Stimulated activated CD4-positive, alpha-beta T cell treated with anti-CD3 and anti-CD28 coated beads, Interleukin-1b, Interleukin-23, amount 100 ng/mL, for 24 hours (primary cell): ENCODE measurements at regions not wholly inside any gene's neighbourhood (a gene's known extent, or its start where the extent isn't known, plus 50 kb on each side); places are given as distances from the start of the nearest gene placed in this dataset.

ENCODE experiments used
- DNase-seq, 4 experiments: peaks; one replicate each; pipeline ENCODE4 v3.0.0-alpha.2; 2020; ENCODE audit warnings: low read depth in 4 of 4, low spot score in 1 of 4

DNA sequence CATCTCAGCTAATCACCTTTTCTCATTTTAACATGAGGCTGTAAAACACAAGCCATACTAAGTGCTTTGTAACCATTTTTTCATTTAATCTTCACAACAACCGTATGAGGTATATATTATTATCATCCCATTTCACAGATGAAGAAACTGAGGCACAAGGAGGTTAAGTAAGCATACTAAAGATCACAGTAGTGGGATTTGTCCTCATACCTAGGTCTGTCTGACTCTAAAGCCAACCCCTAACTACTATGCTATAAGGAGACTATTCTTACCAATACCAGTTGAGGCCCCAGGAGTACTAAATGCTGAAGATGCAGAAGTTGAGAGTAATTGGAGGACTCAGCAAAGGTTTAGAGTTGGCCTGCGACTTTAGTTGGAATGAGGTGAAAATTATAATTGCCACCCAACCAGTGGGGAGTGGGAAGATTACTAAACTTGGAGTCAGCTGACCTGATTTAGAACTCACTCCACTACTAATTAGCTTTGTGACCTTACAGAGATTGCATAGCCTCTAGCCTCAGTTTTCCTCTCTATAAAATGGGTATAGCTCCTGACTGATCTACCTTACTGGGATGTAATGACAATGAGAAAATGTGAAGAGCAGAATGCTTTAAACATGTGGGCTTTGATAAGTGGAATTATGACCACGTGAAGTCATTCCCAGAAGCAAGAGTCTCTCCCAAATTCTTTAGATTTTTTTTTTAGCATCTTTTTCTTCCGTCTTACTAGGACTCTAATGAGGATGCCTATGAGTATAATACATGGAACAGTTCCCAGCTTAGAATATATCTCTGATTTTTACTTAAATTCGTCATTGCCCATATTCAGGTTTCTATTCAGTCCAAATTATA is 85.8 kb upstream of the IPO9 start:
- DNase-seq: no peak

DNA sequence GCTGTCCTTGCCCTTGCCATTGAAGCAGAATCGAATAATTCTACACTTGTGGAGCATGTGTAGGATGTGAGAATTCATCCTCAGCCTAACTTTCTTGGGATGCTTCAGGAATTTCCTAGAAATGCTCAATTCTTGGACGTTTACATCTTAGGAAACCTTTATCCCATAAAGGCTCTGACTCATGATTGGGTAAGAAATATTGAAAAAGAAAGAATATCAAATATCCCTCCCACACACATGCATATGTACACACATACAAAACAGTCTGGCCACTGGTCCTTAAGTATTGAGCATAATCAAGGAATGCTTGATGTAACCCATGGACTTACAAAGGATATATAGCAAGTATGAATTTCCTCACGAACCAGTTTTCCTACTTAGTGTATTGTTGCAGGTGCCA is 83.9 kb upstream of the IPO9 start:
- DNase-seq: no peak

DNA sequence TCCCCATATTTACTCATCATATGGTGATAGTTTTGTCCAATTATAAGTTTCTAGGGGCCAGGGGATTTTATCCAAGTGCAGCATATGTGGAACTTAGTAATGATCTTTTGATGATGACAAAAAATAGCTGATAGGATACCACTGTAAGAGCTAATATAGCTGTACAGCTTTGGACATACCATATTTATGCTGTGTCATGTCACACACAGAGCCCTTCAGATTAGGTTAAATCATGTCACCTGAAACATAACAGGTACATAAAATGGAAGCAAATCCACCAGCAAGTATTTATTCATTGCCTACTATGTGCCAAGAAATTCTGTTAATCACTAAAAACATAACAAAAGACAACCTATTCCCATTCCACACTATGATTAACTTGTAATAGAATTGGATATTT is 82.8 kb upstream of the IPO9 start:
- DNase-seq: no peak

DNA sequence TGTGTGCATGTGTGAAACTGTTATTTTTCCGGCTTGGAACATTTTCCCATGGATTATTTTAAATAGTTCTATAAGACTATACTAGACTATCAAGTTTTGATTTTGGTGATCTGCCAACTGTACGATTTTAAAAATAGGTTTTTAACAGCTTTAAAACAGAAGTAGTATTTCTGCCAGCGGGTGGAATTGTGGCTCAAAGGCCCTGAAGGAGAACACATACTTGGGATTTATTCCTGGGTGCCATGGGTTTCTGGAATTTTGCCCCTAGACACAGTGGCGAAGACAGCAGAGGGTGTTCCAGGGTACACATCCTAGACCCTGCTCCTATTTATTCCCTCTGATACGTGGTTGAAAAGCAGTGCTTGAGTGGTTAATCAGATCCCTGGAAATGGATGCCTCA is 81.7 kb upstream of the IPO9 start:
- no peak for DNase-seq

DNA sequence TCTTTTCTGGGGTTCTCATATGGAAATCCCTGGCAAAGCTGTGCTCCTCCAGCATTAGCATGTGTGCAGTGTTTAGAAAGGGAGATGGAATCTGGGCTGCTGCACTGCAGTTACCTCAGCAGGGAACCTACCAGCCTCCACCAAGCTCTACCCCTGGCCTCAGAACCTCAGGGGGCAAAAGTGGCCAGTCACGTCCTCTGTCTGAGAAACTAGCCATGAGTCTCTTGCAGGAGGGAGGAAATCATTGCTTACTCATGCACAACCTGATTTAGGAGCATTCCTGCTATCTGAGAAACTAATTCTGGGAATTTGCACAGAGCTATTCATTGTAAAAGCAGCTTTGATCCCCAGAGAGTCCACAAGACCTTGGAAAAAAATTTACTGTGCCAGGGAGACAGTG is 80.6 kb upstream of the IPO9 start:
- DNase-seq: no peak

DNA sequence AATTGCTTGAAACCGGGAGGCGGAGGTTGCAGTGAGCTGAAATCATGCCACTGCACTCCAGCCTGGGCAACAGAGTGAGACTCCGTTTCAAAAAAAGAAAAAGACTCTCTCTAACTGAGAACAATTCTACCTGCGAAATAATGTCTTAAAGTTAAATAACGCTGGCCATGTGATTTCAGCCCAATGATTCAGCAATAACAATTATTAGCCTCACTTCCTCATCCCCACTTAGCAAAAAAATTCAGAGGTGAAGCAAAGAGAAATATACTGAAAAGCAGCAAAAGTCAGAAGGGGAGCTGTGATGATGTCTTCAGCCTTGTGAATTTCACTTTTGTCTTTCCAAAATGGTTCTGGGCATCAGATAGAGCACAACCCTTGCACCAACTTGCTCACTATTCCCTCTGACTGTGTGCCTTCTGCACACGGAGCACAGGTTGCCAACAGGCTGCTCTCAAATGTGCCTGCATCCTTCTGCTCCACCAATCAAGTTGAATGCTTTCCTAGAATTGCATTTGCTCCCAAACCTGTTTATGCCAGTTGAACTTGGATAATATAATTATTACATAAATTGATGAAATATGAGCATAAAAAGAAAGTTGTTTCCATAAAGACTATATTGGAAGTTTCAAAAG is 79.8 kb upstream of the IPO9 start:
- DNase-seq: no peak

DNA sequence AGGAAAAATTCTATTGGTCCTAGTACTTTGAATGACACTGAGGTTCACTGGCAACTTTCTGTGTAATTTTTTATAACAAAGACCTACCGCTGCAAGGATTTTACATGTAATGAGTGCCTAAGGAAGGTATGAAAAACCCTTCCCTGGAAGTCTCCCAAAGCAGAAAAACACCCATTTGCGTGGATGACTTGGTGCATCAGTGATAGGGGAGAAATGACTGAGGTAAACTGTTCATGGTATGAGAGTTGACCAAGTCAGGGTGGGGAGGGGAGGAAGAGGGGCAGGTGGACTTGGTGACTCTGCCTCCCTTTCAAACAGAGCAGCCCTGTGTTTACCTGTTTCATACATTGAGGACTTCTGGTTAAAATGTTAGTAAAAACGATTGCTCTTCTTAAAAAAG is 78.8 kb upstream of the IPO9 start:
- DNase-seq: no peak

DNA sequence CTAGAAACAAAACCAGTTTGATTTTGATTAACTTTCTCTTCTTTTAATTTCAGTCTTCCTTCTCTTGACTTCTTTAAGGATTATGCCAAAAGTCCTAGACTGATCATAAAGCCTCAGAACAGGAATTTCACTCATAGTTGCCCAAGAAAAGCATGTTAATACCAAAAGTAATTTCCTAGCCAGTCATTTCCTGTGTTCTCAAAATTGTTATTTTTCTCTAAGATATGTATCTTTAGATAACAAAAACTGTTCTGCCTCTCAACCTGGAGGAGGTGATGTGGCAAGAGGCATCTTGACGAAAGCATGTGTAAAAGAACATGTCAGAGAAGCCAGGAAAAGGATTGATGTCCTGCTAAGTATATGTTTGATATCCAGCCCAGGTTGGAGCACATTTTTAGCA is 78.0 kb upstream of the IPO9 start:
- no peak for DNase-seq

DNA sequence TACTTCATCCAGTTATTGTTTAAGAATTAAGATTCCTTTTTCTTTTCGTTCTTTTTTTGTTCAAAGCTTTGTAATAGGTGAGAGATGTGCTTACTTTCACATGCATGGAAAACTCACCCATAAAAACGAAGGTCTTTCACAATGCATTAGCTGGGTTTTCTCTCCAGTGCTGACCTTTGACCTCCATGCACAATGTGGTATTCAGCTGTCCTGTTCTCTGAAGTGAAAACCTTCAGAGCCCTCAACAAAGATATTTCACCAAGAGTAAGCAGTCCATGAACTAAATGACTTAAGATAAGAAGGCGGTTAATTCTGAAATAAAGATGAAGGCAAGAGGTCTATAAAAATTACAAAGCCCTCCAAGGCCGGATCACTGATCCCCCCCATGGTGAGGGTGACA is 77.1 kb upstream of the IPO9 start:
- no peak for DNase-seq

DNA sequence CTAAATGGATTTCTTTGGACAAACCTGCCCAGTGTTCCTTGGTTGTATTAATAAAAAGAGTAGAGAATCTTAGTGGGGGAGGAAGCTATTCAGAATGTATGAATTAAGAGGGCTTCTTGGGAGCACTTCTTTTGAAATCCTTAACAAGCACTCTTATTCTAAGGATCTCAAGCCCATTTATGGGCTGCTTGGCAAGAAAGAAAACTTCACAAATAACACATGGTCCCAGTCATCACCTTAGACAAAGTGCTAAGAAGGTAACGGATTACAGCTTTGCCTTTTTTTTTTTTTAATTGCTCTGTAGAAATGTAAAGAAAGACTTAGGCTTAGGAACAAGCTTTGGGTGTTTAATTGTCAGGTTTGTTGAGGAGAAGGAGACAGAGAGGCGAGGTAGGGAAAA is 76.6 kb upstream of the IPO9 start:
- no peak for DNase-seq

DNA sequence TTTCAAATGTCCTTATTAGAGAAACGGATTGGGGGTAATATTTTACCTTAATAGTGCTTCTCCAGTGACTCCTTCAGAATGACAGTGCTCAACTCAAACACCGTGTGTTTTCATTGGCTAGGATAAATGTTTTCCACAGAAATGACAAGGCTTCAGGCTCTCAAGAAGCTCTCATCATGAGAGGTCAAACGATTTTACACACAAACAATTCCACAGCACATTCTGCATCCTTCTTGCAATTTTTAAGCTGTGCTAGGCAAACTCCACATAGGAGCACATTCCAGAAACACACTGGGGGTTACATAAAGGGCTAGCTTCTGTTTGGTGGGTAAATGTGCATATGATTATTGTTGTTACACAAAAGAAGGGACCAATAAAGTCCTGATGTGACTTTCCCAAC is 75.5 kb upstream of the IPO9 start:
- no peak for DNase-seq

DNA sequence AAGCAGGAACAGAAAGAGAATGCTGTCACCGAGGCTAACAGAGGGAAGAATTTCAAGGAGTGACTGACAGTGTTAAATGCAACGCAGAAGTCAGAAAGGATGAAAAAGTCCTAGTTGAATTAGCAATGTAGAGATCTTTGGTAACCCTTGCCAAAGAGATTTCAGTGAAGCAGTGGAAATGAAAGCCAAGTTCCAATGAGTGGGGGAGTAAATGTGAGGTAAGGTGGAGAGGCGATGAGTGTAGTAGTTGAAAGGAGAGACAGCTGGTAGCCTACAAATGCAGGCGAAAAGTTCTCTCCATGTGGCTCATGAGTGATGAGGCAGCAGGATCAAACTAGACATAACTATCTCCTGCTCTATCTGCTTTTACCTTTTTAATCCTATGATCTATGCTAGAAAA is 74.6 kb upstream of the IPO9 start:
- DNase-seq: no peak

DNA sequence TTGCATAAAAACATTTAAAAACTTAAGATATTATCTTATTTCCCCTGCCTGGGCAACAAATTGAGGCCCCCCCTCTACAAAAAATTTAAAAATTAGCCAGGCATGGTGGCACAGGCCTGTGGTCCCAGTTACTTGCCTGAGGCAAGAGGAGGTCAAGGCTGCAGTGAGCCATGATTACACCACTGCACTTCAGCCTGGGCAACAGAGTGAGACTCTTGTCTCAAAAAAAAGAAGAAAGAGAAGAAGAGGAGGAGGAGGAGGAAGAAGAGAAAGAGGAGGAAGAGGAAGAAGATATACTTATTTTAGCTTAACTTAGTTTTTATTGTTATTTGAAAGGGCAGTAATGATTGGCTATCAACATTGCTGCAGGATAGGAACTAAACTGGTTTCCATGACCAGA is 73.8 kb upstream of the IPO9 start:
- DNase-seq: no peak

DNA sequence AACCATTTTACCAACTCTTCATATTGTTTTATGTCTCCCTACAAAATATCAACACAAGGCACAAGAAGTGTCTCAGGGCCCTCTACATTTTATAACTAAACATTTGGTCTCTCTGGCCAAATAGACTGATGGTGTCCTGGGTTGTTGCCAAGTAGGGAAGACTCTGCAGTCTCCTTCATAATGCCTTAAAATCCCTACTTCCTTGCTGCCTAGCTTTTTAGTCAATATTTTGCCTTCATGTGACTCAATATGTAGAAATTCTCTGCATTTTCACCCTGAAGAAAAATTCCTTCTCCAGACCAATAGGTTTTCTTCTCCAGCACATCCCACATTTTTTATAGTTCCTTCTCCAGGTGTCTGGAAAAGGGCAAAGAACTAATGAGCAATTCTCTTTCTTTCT is 72.6 kb upstream of the IPO9 start:
- no peak for DNase-seq

DNA sequence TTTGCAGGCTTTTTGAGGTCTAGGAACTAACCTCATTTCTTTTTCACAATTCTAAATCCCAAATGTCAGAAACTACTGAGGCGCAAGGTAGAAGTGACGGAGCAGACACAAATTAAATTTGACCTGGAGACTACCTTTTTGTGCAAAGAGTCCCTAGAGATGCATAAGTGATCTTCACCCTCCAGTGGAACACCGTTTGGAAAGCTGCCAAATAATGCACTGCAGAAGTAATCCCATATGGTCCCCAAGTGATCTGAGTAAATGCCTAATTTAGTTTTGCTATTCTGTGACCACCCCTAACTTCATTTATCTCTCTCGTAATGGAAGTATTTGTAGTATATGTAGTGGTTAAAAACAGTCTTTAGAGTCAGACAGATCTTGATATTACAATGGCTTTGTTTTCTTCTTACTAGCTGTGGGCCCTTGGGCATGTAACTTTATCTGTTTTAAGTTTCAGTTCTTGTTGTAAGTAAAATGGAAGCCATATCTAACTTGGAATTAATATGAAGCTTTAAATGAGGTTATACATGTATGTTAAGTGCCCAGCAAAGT is 70.4 kb upstream of the IPO9 start:
- DNase-seq: no peak

DNA sequence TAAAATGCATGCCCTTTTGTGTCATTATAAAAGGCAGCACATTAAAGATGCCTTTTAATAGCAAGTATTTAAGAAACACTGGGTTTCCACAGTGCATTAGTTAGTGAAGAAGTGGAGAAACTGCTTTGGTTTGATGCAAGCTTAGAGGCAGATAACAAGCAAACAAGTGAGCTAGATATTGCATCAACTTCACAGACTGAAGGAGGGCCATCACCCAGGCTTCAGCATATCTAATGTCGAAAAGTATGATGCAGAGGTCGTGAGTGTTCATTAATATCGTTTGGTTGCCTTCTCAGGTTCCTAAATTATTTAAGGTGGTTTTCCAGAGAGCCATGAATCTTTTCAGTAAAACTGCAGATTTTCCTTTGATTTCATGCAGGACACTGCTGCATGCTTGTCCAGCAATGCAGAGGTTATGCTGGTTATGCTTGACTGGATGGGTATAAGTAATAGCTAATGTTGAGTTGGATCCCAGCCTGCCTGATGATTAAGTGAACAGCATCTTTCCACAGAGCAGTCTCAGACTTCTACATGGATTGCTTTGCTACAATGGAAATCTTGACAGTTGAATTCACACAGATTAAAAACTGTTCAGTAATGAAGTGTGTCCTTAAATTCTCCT is 69.7 kb upstream of the IPO9 start:
- no peak for DNase-seq

DNA sequence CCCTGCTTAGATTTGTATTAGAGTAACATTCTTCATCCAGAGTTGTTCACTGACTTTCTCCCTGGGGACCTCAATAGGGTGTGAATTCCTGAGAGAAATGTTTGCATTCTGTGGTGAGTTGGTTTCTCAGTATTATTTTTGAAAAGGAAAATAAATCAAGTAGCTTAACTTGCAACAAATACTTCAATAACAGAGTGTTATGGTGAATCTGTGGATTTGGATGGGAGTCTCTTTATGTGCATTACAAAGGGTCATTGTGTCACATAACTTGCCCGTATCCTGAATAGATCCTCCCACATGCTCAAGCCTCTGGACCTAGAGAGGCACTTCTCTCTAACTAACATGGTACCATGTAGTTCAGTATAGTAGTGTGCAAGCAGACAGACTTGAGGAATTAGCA is 68.4 kb upstream of the IPO9 start:
- no peak for DNase-seq

DNA sequence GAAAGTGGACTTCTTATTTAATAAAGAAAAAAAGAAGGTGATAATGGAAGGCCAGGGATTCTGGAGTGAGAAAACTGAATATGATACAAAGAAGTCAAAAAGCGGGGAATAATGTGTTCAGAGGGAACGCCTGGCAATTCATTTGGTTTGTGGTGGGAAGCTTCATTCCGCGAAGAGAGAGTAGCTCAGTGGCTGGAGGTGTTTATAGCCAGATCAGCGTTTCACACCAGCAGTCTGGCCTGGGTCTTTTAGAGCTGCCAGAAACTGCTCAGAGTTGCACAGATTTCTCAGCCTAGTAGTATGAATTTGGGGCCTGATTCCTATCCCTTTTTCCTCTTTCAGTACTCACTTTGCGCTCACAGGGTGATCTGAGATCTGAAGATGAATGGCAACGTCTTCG is 67.8 kb upstream of the IPO9 start:
- no peak for DNase-seq

DNA sequence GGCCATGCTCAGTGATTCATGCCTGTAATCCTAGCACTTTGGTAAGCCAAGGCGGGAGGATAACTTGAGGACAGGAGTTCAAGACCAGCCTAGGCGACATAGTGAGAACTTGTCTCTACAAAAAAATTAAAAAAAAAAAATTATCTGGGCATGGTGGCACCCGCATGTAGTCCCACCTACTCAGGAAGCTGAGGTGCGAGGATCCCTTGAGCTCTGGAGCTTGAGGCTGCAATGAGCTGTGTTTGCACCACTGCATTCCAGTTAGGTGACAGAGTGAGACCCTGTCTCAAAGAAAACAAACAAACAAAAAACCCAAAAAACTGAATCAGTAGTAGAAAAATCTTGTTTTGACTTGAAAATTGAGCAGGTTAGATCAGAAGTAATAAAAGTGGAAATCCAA is 67.1 kb upstream of the IPO9 start:
- no peak for DNase-seq

DNA sequence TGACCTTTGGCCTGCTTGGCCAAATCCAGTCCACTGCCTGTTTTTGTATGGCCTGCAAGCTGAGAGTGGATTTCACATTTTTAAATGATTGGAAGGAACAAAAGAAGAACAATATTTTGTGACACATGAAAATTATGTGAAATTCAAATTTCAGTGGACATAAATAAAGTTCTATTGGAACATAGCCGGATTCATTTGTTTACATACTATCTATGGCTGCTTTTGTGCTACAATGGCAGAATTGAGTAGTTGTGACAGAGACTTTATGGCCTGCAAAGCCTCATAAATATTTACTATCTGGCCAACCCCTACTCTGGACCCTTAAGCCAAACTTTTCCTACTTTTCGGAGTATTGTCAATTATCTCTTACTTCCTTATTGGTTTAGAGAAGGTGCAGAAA is 66.6 kb upstream of the IPO9 start:
- DNase-seq: no peak

DNA sequence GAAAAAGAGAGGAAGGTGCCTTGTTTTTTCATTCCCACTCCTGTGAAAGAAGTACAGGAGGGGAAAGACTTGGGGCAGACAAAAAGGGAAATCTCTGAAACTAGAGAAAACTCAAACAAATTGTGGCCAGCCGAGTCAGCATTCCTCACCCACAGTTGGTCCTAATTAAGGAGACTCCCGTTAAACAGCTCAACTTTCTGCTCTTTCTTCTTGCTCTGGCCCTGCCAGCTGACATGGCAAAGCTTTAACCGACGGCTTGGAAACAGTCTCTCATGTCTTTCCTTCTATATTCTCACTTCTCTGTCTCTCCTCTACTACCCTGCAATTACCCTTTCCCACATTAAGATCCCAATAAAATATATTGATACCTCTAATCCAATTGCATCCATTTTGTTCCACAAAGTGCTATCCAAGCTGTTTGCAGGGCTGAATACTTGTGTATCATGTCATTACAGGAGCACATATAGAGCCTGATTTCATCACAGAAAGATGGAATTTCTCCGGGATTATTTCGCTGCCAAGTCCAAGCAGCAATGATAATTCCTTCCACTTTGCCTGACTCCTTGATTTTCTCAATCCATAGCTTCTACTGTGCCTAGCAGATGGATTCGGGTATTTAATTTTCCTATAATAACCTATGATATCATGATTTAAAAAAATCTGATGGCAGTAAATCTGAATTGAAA is 65.4 kb upstream of the IPO9 start:
- no peak for DNase-seq

DNA sequence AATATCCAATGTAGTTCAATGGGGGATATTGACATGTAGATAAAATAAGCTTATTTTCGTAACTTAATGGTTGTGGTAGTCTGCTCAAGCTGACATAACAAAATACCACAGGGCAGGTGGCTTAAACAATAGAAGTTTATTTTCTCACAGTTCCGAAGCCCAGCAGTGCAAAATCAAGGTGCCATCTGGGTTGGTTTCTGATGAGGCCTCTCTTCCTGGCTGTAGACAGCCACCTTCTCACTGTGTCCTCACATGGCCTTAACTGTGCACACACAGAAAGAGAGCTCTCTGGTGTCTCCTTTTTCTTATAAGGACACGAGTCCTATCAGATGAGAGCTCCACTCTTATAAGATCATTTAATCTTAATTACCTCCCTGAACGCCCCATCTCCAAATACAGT is 64.8 kb upstream of the IPO9 start:
- DNase-seq: no peak
